IMR-90 (cell line): ENCODE measurements at regions not wholly inside any gene's neighbourhood (a gene's known extent, or its start where the extent isn't known, plus 50 kb on each side); places are given as distances from the start of the nearest gene placed in this dataset.

Experiments
- ATAC-seq: fragments of 200-7000 bp; cut with Tn5 transposase; 2 replicates; pipeline ENCODE4 v1.9.1; 2020; ENCODE audit warnings: low read depth, mild to moderate bottlenecking, moderate library complexity
- BruUV-seq: library from RNA; stranded (reverse); fragments of 400-500 nt; replicated peaks from 2 replicates; lab custom pipeline; 2021; lab: Mats Ljungman, UMichigan
- CTCF ChIA-PET: fragments of 300-600 bp; formaldehyde crosslinking; extraction: SDS; loops from one replicate; lab custom pipeline; 2021; ENCODE audit warnings: antibody characterized with exemption; lab: Yijun Ruan, JAX
- POLR2A ChIA-PET: fragments of 300-600 bp; sonication (Branson Sonifier 250); formaldehyde crosslinking; loops from one replicate; lab custom pipeline; 2022; ENCODE audit warnings: antibody characterized with exemption; ENCODE audit not compliant: unreplicated experiment; lab: Charles Lee
- DNase-seq: peaks from one replicate; pipeline ENCODE4 v3.0.0; 2013
- H2AFZ ChIP-seq: replicated peaks from 2 replicates; pipeline ENCODE3; 2013; ENCODE audit warnings: low read length, mild to moderate bottlenecking; ENCODE audit not compliant: poor library complexity
- H2AK5ac ChIP-seq: 2 replicates; pipeline ENCODE4 v1.6.1; 2013; ENCODE audit warnings: low read depth, low read length, inconsistent platforms
- H2AK9ac ChIP-seq: replicated peaks from 2 replicates; pipeline ENCODE3; 2013; ENCODE audit warnings: mild to moderate bottlenecking, low read depth, low read length, moderate library complexity; ENCODE audit not compliant: poor library complexity
- H2BK120ac ChIP-seq: 2 replicates; pipeline ENCODE4 v1.6.1; 2013; ENCODE audit warnings: low read depth, low read length, inconsistent platforms
- H2BK15ac ChIP-seq: 3 replicates; pipeline ENCODE4 v1.6.1; 2013; ENCODE audit warnings: low read depth, low read length, inconsistent platforms
- H2BK20ac ChIP-seq: 2 replicates; pipeline ENCODE4 v1.6.1; 2013; ENCODE audit warnings: low read depth, mild to moderate bottlenecking, inconsistent platforms, low read length, moderate library complexity
- H2BK5ac ChIP-seq: 2 replicates; pipeline ENCODE4 v1.6.1; 2013; ENCODE audit warnings: mild to moderate bottlenecking, low read depth, low read length, inconsistent platforms; ENCODE audit not compliant: poor library complexity, severe bottlenecking
- H3K14ac ChIP-seq: replicated peaks from 2 replicates; pipeline ENCODE4 v1.6.1; 2013; ENCODE audit warnings: low read depth, low read length, inconsistent platforms
- H3K18ac ChIP-seq: 2 replicates; pipeline ENCODE4 v1.6.1; 2013; ENCODE audit warnings: low read depth, low read length, control low read depth
- H3K23ac ChIP-seq: 2 replicates; pipeline ENCODE4 v1.6.1; 2013; ENCODE audit warnings: low read depth, low read length, inconsistent platforms
- H3K27ac ChIP-seq: 2 replicates; pipeline ENCODE4 v1.5.1; 2013; ENCODE audit warnings: mild to moderate bottlenecking, control low read depth, low read length; ENCODE audit not compliant: insufficient read depth
- H3K27me3 ChIP-seq: 2 replicates; pipeline ENCODE4 v1.6.1; 2013; ENCODE audit warnings: low read length; ENCODE audit not compliant: control insufficient read depth, insufficient read depth
- H3K36me3 ChIP-seq: 2 replicates; pipeline ENCODE4 v1.6.1; 2013; ENCODE audit warnings: low read length, mixed read lengths; ENCODE audit not compliant: control insufficient read depth, insufficient read depth
- H3K4ac ChIP-seq: 2 replicates; pipeline ENCODE4 v1.6.1; 2013; ENCODE audit warnings: low read depth, low read length, inconsistent platforms
- H3K4me1 ChIP-seq: 2 replicates; pipeline ENCODE4 v1.6.1; 2013; ENCODE audit warnings: low read length, mixed read lengths; ENCODE audit not compliant: control insufficient read depth, insufficient read depth
- H3K4me2 ChIP-seq: 2 replicates; pipeline ENCODE4 v1.6.1; 2013; ENCODE audit warnings: low read depth, mild to moderate bottlenecking, control low read depth, low read length, moderate library complexity
- H3K4me3 ChIP-seq: 2 replicates; pipeline ENCODE4 v1.5.1; 2013; ENCODE audit warnings: low read depth, mild to moderate bottlenecking, control low read depth, low read length, moderate library complexity; ENCODE audit not compliant: insufficient read depth
- H3K56ac ChIP-seq: 2 replicates; pipeline ENCODE4 v1.6.1; 2013; ENCODE audit warnings: low read length, inconsistent platforms; ENCODE audit not compliant: insufficient read depth; ENCODE audit errors: extremely low read depth
- H3K79me1 ChIP-seq, 2 experiments: 2 replicates each; pipeline ENCODE4 v1.6.1; 2013; ENCODE audit warnings: low read length in 2 of 2, inconsistent platforms in 1 of 2, low read depth in 1 of 2
- H3K9ac ChIP-seq: 2 replicates; pipeline ENCODE4 v1.6.1; 2013; ENCODE audit warnings: low read depth, low read length, control low read depth
- H3K9me1 ChIP-seq: 2 replicates; pipeline ENCODE4 v1.6.1; 2013; ENCODE audit warnings: low read length, inconsistent platforms; ENCODE audit not compliant: insufficient read depth
- H3K9me3 ChIP-seq: 2 replicates; pipeline ENCODE4 v1.6.1; 2013; ENCODE audit warnings: low read length; ENCODE audit not compliant: control insufficient read depth, insufficient read depth
- H4K20me1 ChIP-seq: 2 replicates; pipeline ENCODE4 v1.6.1; 2013; ENCODE audit warnings: low read length, inconsistent platforms; ENCODE audit not compliant: insufficient read depth
- H4K5ac ChIP-seq: 2 replicates; pipeline ENCODE4 v1.6.1; 2013; ENCODE audit warnings: mild to moderate bottlenecking, low read depth, low read length, control low read depth
- H4K8ac ChIP-seq, 2 experiments: 2 replicates each; pipeline ENCODE4 v1.6.1; 2013; ENCODE audit warnings: low read depth in 2 of 2, low read length in 2 of 2, control low read depth in 1 of 2, inconsistent platforms in 1 of 2
- H4K91ac ChIP-seq: 2 replicates; pipeline ENCODE4 v1.6.1; 2013; ENCODE audit warnings: low read depth, low read length, inconsistent platforms; ENCODE audit not compliant: insufficient read depth
- CEBPB ChIP-seq: IDR thresholded peaks from 2 replicates; pipeline ENCODE4 v1.6.1; 2012; ENCODE audit warnings: low read depth, low read length, improper control_type of control experiment
- MAFK ChIP-seq: IDR thresholded peaks from 2 replicates; pipeline ENCODE4 v1.6.1; 2012; ENCODE audit warnings: low read depth, low read length, improper control_type of control experiment
- MXI1 ChIP-seq: IDR thresholded peaks from 2 replicates; pipeline ENCODE4 v1.6.1; 2012; ENCODE audit warnings: low read depth, mild to moderate bottlenecking, low read length, moderate library complexity, borderline replicate concordance
- NFE2L2 ChIP-seq: fragments of 150-350 bp; IDR thresholded peaks from 2 replicates; pipeline ENCODE4 v1.6.1; 2016; ENCODE audit warnings: low read depth, mild to moderate bottlenecking, low read length
- RCOR1 ChIP-seq: IDR thresholded peaks from 2 replicates; pipeline ENCODE4 v1.6.1; 2012; ENCODE audit warnings: mild to moderate bottlenecking, low read length, improper control_type of control experiment; ENCODE audit not compliant: insufficient replicate concordance
- WGBS, 2 experiments: methylation state at CpG; one replicate each; pipeline versions ENCODE4 v1.1.5 to v1.1.7; 2013; ENCODE audit warnings: missing lambda C conversion rate in 2 of 2; ENCODE audit not compliant: insufficient read length in 1 of 2; ENCODE audit errors: extremely low coverage in 2 of 2; 5-methylcytosine and 5-hydroxymethylcytosine counted together
- dilution Hi-C: fragments of 300-500 bp; cut with HindIII; formaldehyde crosslinking; loops from one replicate; pipeline ENCODE4 v1.14.3; 2018; ENCODE audit warnings: low sequenced_read_pairs; ENCODE audit not compliant: unreplicated experiment
- in situ Hi-C: fragments of 300-500 bp; cut with MboI; formaldehyde crosslinking; loops from 3 replicates; pipeline ENCODE4 v1.14.3; 2019; ENCODE audit warnings: low sequenced_read_pairs, inconsistent platforms, mixed read lengths
- intact Hi-C: fragments of 100-400 bp; cut with micrococcal nuclease; formaldehyde crosslinking; loops from 2 replicates; pipeline ENCODE4 v1.10.0; 2022
- TF ChIP-seq, protein P1 (sequence below): conservative IDR thresholded peaks from 2 replicates; pipeline ENCODE4 v1.5.1; 2012; ENCODE audit warnings: mild to moderate bottlenecking, low read depth, low read length, improper control_type of control experiment

DNA sequence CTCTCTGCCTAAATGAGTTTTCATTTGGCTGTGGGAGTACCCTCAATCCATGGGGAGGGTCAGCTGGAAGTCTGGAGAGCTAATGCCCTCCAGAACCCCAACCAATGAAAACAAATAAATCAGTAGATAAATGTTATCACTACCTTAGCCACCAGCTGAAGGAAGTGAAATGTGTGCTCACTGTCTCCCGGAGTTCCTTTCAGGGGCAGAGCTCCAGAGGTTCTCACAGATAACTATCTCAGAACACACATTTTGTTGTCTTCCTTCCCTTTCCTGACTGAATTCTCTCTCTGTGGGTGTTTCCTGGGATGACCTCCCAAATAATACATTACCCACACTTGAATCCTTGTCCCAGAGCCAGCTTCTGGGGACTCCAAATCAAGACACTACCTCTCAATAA lies 779.6 kb downstream of the DIAPH3 start:
- Histone ChIP-seq H3K4me1 (no peaks in the 10 kb centered on the region), H3K56ac (no peak overlapping the region), H4K8ac (no peak overlapping the region), H3K4me2 (no peak overlapping the region), H3K9me1 (no peaks in the 10 kb centered on the region), H4K20me1 (no peaks in the 10 kb centered on the region), H2BK15ac (no peak overlapping the region), H3K23ac (no peak overlapping the region), H4K5ac (no peak overlapping the region), H3K18ac (no peak overlapping the region), H2BK5ac (no peak overlapping the region), H2AK5ac (no peak overlapping the region), H3K36me3 (no peaks in the 10 kb centered on the region), H3K4me3 (no peak overlapping the region), H3K14ac (no peak overlapping the region), H2AK9ac (no peak overlapping the region), H2BK120ac (no peak overlapping the region), H3K27ac (no peak overlapping the region), H3K4ac (no peak overlapping the region), H2AFZ (no peak overlapping the region), H3K9ac (no peak overlapping the region), H2BK20ac (no peak overlapping the region), H3K9me3 (no peaks in the 10 kb centered on the region), H3K27me3 (no peaks in the 10 kb centered on the region), H3K79me1 (no peaks in the 10 kb centered on the region), H4K91ac (no peak overlapping the region)
- in situ Hi-C loops, result loop anchor here (25.0 kb wide), 2 partner anchors 853 to 953 kb away; no protein-coding TSS in a partner anchor
- POLR2A ChIA-PET, result no interaction called here
- CTCF ChIA-PET, result no interaction called here
- no peak for ATAC-seq
- no peak for TF ChIP-seq MXI1
- TF ChIP-seq CEBPB, result no peak
- no peak for TF ChIP-seq NFE2L2
- TF ChIP-seq RCOR1, result no peak
- TF ChIP-seq, protein P1, sequence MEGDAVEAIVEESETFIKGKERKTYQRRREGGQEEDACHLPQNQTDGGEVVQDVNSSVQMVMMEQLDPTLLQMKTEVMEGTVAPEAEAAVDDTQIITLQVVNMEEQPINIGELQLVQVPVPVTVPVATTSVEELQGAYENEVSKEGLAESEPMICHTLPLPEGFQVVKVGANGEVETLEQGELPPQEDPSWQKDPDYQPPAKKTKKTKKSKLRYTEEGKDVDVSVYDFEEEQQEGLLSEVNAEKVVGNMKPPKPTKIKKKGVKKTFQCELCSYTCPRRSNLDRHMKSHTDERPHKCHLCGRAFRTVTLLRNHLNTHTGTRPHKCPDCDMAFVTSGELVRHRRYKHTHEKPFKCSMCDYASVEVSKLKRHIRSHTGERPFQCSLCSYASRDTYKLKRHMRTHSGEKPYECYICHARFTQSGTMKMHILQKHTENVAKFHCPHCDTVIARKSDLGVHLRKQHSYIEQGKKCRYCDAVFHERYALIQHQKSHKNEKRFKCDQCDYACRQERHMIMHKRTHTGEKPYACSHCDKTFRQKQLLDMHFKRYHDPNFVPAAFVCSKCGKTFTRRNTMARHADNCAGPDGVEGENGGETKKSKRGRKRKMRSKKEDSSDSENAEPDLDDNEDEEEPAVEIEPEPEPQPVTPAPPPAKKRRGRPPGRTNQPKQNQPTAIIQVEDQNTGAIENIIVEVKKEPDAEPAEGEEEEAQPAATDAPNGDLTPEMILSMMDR, result no peak
- TF ChIP-seq MAFK, result no peak
- intact Hi-C loops, result no loop called here
- WGBS, 2 experiments, result no CpG with 5 or more reads among the region's 1 CpG
- BruUV-seq, result no TSS peak
- dilution Hi-C loops, result no loop called here
- DNase-seq, result no peak
